ENCODE measurements at regions not wholly inside any gene's neighbourhood (a gene's known extent, or its start where the extent isn't known, plus 50 kb on each side); places are given as distances from the start of the nearest gene placed in this dataset.

DNA sequence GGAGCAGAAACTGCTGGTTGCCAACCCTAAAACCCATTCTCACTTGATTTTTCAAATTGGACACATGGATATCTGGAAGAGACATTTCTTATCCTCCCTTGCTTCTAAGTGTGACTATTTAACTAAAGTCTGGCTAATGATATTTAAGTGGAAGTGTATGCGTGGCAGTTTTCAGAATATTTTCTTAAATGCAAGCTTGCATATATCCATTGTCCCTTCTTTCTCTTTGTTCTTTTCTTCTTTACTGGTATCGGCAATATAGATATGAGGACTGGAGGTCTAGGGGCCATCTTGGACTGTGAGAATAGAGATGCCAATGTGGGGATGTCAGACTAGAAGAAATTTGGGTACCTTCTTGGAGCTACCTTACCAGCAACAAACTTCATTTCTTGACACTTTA is 364.3 kb upstream of the DPH6 start (continued):
- TF ChIP-seq ZNF548 (tag by site-specific recombination; IDR thresholded peaks at IDR 0.05) (no peak), ZNF658 (tag by site-specific recombination; IDR thresholded peaks at IDR 0.05) (no peak), HOXC10 (CRISPR knock-in tag; IDR thresholded peaks at IDR 0.05) (no peak)

DNA sequence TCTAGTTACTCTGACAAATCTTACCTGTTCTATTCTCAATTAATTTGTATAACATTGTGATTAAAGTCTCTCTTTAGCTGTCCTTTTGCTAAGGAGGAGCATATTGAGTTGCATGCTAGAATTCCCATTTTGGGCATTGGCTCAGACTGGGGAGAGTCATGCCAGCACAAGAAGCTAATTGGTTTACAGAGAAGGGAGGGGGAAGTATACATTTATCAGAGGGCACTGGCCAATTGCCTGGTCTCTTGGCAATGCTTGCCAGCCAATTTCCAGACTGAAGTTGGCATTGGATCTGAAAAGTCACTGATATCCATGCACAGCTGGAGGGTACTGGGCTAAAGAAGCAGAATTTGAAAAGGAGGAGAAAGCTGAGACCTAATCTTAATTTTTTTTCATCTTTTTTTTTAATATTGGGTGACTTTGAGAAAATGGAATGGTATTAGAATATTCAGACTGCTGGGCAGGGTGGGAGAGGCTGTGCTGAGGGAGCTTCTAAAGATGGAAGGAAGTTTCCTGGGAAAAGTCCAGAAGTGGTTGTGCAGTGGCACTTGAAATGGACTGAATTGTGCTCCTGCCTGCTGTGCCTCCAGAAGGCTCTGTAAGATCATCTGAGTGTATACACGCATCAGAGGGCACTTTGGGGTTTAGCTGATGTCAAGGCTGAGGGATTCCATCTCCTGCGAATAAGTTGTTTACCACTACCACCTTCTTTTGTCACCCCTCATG is 365.2 kb upstream of the DPH6 start:
- ChIA-PET CTCF (interaction anchor here (0.7 to 0.8 kb wide), 2 partner anchors 160 to 586 kb away, joined by 3 read pairs; no protein-coding TSS in a partner anchor), POLR2A (no interaction called here)
- H3K27ac ChIP-seq (ENCODE audit: extremely low read depth, low read depth, low read length) = no peak overlapping the region
- H3K36me3 ChIP-seq (ENCODE audit: control insufficient read depth in 2 of 2, insufficient read depth in 1 of 2, low read length in 2 of 2) = no peaks in the 10 kb centered on the region
- no peak for TF ChIP-seq ZNF157 (tag by site-specific recombination; IDR thresholded peaks at IDR 0.05)
- TF ChIP-seq ZNF248 (tag by site-specific recombination; IDR thresholded peaks at IDR 0.05) = no peak
- no peak for TF ChIP-seq EGR2 (tag by site-specific recombination; IDR thresholded peaks at IDR 0.05; ENCODE audit: low read depth)
- TF ChIP-seq ZBTB7A (tag by site-specific recombination; IDR thresholded peaks at IDR 0.05; ENCODE audit: low read depth) = no peak
- no peak for TF ChIP-seq ZNF776 (tag by site-specific recombination; IDR thresholded peaks at IDR 0.05; ENCODE audit: borderline replicate concordance)
- TF ChIP-seq, protein P1, sequence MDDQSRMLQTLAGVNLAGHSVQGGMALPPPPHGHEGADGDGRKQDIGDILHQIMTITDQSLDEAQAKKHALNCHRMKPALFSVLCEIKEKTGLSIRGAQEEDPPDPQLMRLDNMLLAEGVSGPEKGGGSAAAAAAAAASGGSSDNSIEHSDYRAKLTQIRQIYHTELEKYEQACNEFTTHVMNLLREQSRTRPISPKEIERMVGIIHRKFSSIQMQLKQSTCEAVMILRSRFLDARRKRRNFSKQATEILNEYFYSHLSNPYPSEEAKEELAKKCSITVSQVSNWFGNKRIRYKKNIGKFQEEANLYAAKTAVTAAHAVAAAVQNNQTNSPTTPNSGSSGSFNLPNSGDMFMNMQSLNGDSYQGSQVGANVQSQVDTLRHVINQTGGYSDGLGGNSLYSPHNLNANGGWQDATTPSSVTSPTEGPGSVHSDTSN (CRISPR knock-in tag; IDR thresholded peaks at IDR 0.05) = no peak
- no peak for TF ChIP-seq ZNF239 (tag by site-specific recombination; IDR thresholded peaks at IDR 0.05)
- TF ChIP-seq, protein P2, sequence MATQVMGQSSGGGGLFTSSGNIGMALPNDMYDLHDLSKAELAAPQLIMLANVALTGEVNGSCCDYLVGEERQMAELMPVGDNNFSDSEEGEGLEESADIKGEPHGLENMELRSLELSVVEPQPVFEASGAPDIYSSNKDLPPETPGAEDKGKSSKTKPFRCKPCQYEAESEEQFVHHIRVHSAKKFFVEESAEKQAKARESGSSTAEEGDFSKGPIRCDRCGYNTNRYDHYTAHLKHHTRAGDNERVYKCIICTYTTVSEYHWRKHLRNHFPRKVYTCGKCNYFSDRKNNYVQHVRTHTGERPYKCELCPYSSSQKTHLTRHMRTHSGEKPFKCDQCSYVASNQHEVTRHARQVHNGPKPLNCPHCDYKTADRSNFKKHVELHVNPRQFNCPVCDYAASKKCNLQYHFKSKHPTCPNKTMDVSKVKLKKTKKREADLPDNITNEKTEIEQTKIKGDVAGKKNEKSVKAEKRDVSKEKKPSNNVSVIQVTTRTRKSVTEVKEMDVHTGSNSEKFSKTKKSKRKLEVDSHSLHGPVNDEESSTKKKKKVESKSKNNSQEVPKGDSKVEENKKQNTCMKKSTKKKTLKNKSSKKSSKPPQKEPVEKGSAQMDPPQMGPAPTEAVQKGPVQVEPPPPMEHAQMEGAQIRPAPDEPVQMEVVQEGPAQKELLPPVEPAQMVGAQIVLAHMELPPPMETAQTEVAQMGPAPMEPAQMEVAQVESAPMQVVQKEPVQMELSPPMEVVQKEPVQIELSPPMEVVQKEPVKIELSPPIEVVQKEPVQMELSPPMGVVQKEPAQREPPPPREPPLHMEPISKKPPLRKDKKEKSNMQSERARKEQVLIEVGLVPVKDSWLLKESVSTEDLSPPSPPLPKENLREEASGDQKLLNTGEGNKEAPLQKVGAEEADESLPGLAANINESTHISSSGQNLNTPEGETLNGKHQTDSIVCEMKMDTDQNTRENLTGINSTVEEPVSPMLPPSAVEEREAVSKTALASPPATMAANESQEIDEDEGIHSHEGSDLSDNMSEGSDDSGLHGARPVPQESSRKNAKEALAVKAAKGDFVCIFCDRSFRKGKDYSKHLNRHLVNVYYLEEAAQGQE (tag by site-specific recombination; IDR thresholded peaks at IDR 0.05) = no peak
- no peaks in the 10 kb centered on the region for H3K4me1 ChIP-seq (ENCODE audit: control insufficient read depth, insufficient read depth, low read length)
- H3K9me3 ChIP-seq (ENCODE audit: control insufficient read depth, insufficient read depth, low read depth, low read length) = no peaks in the 10 kb centered on the region
- no peak overlapping the region for H3K4me3 ChIP-seq (ENCODE audit: low read depth, low read length)

DNA sequence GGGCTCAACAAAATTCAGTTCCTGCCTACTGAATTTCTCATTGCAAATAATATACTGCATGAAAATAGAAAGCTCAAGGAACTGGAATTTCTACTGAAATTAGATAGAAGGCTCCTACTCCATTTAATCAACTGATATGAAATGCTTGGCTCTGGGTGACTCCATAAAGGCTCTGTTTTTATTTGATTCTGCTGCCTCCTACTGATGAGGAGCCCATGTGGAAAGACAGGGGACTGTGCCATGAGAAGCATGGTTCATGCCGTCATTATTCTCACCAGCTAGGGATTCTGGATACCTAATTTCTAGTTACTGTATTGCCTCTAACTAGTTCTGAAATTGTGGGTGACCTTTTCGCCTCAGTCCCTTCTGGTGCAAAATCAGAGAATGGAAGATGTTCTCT is 366.2 kb upstream of the DPH6 start:
- POLR2A ChIA-PET = no interaction called here
- no peak for TF ChIP-seq ZNF664 (tag by site-specific recombination; IDR thresholded peaks at IDR 0.05)
- no peak for TF ChIP-seq ZSCAN16 (tag by site-specific recombination; IDR thresholded peaks at IDR 0.05)
- TF ChIP-seq, protein P3, sequence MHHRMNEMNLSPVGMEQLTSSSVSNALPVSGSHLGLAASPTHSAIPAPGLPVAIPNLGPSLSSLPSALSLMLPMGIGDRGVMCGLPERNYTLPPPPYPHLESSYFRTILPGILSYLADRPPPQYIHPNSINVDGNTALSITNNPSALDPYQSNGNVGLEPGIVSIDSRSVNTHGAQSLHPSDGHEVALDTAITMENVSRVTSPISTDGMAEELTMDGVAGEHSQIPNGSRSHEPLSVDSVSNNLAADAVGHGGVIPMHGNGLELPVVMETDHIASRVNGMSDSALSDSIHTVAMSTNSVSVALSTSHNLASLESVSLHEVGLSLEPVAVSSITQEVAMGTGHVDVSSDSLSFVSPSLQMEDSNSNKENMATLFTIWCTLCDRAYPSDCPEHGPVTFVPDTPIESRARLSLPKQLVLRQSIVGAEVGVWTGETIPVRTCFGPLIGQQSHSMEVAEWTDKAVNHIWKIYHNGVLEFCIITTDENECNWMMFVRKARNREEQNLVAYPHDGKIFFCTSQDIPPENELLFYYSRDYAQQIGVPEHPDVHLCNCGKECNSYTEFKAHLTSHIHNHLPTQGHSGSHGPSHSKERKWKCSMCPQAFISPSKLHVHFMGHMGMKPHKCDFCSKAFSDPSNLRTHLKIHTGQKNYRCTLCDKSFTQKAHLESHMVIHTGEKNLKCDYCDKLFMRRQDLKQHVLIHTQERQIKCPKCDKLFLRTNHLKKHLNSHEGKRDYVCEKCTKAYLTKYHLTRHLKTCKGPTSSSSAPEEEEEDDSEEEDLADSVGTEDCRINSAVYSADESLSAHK (tag by site-specific recombination; IDR thresholded peaks at IDR 0.05) = no peak
- no peak for TF ChIP-seq ZBTB48 (tag by site-specific recombination; IDR thresholded peaks at IDR 0.05)
- no peak for TF ChIP-seq ZBTB20 (tag by site-specific recombination; IDR thresholded peaks at IDR 0.05)
- no peak for TF ChIP-seq ZNF600 (tag by site-specific recombination; IDR thresholded peaks at IDR 0.05)
- TF ChIP-seq SALL2 (tag by site-specific recombination; IDR thresholded peaks at IDR 0.05; ENCODE audit: borderline replicate concordance) = no peak
- no peak for TF ChIP-seq ZNF560 (tag by site-specific recombination; IDR thresholded peaks at IDR 0.05; ENCODE audit: borderline replicate concordance)
- TF ChIP-seq ZNF23 (tag by site-specific recombination; IDR thresholded peaks at IDR 0.05; ENCODE audit: borderline replicate concordance) = no peak
- TF ChIP-seq FEZF1 (tag by site-specific recombination; IDR thresholded peaks at IDR 0.05) = no peak
- TF ChIP-seq ZNF324 (tag by site-specific recombination; IDR thresholded peaks at IDR 0.05) = no peak
- TF ChIP-seq MYNN (tag by site-specific recombination; IDR thresholded peaks at IDR 0.05; ENCODE audit: borderline replicate concordance) = no peak
- CTCF ChIA-PET = interaction anchor here (0.7 to 0.8 kb wide), 2 partner anchors 161 to 587 kb away, joined by 3 read pairs; no protein-coding TSS in a partner anchor

More for the DNA sequence above, 366.2 kb upstream of the DPH6 start:
- Histone ChIP-seq H3K9me3 (ENCODE audit: control insufficient read depth, insufficient read depth, low read depth, low read length) (no peaks in the 10 kb centered on the region), H3K27ac (ENCODE audit: extremely low read depth, low read depth, low read length) (no peak overlapping the region), H3K4me1 (ENCODE audit: control insufficient read depth, insufficient read depth, low read length) (no peaks in the 10 kb centered on the region), H3K4me3 (ENCODE audit: low read depth, low read length) (no peak overlapping the region), H3K36me3 (ENCODE audit: control insufficient read depth in 2 of 2, insufficient read depth in 1 of 2, low read length in 2 of 2) (no peaks in the 10 kb centered on the region)

All from HEK293 (cell line).